Mucosa of stomach (tissue), 1 donor: ENCODE measurements at regions not wholly inside any gene's neighbourhood (a gene's known extent, or its start where the extent isn't known, plus 50 kb on each side); places are given as distances from the start of the nearest gene placed in this dataset.
"Not testable (repeated sequence)": the region's sequence is repeated elsewhere in the genome, so short reads cannot be mapped to it uniquely, and the experiment has no call there.

Experiments used
- H3K27me3 ChIP-seq: one replicate; pipeline ENCODE4 v1.7.0; 2013; ENCODE audit warnings: mild to moderate bottlenecking, low read length; ENCODE audit not compliant: control insufficient read depth, insufficient read depth
- H3K36me3 ChIP-seq: one replicate; pipeline ENCODE4 v1.7.0; 2013; ENCODE audit warnings: low read length; ENCODE audit not compliant: control insufficient read depth, insufficient read depth
- H3K4me1 ChIP-seq: one replicate; pipeline ENCODE4 v1.7.0; 2013; ENCODE audit warnings: mild to moderate bottlenecking, low read length; ENCODE audit not compliant: control insufficient read depth, insufficient read depth
- H3K4me3 ChIP-seq: one replicate; pipeline ENCODE4 v1.7.0; 2013; ENCODE audit warnings: low read length
- H3K9ac ChIP-seq: one replicate; pipeline ENCODE4 v1.7.0; 2013; ENCODE audit warnings: mild to moderate bottlenecking, low read length, moderate library complexity
- H3K9me3 ChIP-seq: one replicate; pipeline ENCODE4 v1.7.0; 2013; ENCODE audit warnings: mild to moderate bottlenecking, low read length, moderate library complexity; ENCODE audit not compliant: control insufficient read depth
- donor health status: Pancreatic carcinoma.

DNA sequence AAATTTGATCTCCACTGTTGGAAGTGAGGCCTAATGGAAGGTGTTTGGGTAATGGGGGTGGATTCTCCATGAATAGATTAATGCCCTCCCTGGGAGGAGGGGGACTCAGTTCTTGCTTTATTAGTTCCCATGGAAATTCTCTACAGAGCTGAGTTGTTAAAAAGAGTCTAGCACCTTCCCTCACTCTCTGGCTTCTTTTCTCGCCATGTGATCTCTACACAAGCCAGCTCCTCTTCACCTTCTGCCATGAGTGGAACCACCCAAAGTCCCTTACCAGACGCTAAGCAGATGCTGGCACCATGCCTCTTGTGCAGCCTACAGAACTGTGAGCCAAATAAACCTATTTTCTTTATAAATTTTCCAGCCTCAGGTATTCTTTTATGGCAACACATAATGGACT is 465.8 kb upstream of the ANO5 start:
- no peak overlapping the region for H3K4me3 ChIP-seq
- no peaks in the 10 kb centered on the region for H3K27me3 ChIP-seq
- no peaks in the 10 kb centered on the region for H3K36me3 ChIP-seq
- H3K9me3 ChIP-seq = no peaks in the 10 kb centered on the region
- no peaks in the 10 kb centered on the region for H3K4me1 ChIP-seq
- H3K9ac ChIP-seq = no peak overlapping the region

DNA sequence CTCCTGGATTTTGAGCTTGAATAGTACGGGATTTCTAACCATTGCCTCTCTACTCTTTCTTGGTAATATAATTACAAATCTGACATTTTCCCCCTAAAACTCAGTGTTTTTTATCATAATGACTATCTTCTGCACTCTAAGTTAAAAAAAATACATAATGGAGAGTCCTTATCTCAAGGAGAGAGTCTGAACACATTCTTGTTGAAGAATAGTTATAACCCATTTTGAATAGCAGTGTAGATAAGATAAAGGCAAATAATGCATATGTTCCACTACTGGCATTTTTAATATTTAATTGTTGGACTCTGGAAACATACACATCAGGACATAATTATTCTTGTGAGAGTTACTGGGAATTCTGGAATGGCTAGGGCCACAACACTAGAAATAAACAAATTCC is 456.5 kb upstream of the ANO5 start:
- Histone ChIP-seq H3K9me3 (no peaks in the 10 kb centered on the region), H3K36me3 (no peaks in the 10 kb centered on the region), H3K4me3 (no peak overlapping the region), H3K4me1 (no peaks in the 10 kb centered on the region), H3K9ac (no peak overlapping the region), H3K27me3 (no peaks in the 10 kb centered on the region)

DNA sequence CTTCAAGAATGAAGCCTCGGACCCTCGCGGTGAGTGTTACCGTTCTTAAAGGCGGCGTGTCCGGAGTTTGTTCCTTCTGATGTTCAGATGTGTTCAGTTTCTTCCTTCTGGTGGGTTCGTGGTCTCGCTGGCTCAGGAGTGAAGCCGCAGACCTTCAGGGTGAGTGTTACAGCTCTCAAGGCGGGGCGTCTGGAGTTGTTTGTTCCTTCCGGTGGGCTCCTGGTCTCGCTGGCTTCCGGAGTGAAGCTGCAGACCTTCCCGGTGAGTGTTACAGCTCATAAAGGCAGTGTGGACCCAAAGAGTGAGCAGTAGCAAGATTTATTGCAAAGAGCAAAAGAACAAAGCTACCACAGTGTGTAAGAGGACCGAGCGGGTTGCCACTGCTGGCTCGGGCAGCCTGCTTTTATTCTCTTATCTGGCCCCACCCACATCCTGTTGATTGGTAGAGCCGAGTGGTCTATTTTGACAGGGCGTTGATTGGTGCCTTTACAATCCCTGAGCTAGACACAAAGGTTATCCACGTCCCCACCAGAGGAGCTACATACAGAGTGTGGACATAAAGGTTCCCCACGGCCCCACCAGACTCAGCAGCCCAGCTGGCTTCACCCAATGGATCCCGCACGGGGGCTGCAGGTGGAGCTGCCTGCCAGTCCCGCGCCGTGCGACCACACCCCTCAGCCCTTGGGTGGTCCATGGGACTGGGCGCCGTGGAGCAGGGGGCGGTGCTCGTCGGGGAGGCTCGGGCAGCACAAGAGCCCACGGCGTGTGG is 440.2 kb upstream of the ANO5 start:
- H3K27me3 ChIP-seq, H3K4me3 ChIP-seq, H3K9me3 ChIP-seq, H3K36me3 ChIP-seq, H3K4me1 ChIP-seq, H3K9ac ChIP-seq: not testable (repeated sequence)

DNA sequence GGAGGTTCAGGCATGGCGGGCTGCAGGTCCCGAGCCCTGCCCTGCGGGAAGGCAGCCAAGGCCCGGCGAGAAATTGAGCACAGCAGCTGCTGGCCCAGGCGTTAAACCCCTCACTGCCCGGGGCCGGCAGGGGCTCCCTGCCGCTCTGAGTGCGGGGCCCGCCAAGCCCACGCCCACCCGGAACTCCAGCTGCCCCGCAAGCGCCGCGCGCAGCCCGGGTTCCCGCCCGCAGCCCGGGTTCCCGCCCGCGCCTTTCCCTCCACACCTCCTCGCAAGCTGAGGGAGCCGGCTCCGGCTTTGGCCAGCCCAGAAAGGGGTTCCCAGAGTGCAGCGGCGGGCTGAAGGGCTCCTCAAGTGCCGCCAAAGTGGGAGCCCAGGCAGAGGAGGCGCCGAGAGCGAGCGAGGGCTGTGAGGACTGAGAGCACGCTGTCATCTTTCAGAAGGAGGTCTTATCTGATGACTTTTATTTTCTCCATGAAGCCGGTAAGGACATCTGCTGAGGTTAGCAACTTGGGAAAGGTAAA is 439.6 kb upstream of the ANO5 start:
- not testable (repeated sequence) for H3K4me1 ChIP-seq, H3K4me3 ChIP-seq, H3K27me3 ChIP-seq, H3K36me3 ChIP-seq, H3K9ac ChIP-seq, H3K9me3 ChIP-seq

GRCh38 chr11:21761000-21761399 is 431.9 kb upstream of the ANO5 start:
- H3K9me3 ChIP-seq = peaks cover 4% of the 10 kb centered on the region
- no peaks in the 10 kb centered on the region for H3K27me3 ChIP-seq
- no peaks in the 10 kb centered on the region for H3K36me3 ChIP-seq
- no peaks in the 10 kb centered on the region for H3K4me1 ChIP-seq
- H3K9ac ChIP-seq = no peak overlapping the region
- peak overlapping the region; percentile 8 for H3K4me3 ChIP-seq

- H3K9ac ChIP-seq = no peak overlapping the region
Measured at GRCh38 chr11:21768388-21768787, 424.5 kb upstream of the ANO5 start.

DNA sequence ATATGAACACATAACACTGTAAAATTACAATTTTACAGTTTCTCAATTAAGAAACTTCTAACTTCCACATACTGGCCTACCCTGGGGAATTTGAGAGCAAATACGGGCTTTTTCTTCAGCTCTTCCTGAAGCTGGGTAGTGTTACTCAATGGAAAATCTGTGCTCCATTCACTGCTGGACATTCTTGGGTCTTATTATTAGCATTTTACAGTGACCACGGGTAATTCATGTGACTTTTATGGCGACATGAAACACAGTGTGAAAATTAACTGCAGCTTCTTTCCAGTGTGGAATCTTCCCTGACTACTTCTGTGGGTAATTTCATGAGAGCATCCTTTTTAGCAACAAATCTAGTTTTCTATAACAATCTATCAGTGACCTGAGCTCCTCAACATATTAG is 423.7 kb upstream of the ANO5 start:
- no peaks in the 10 kb centered on the region for H3K36me3 ChIP-seq
- no peak overlapping the region for H3K9ac ChIP-seq

More at GRCh38 chr11:21768388-21768787, 424.5 kb upstream of the ANO5 start:
- Histone ChIP-seq H3K4me3 (no peak overlapping the region), H3K4me1 (no peaks in the 10 kb centered on the region), H3K9me3 (no peaks in the 10 kb centered on the region), H3K36me3 (no peaks in the 10 kb centered on the region), H3K27me3 (no peaks in the 10 kb centered on the region)

GRCh38 chr11:21771097-21771496 is 421.8 kb upstream of the ANO5 start:
- no peaks in the 10 kb centered on the region for H3K9me3 ChIP-seq
- H3K9ac ChIP-seq = no peak overlapping the region
- H3K27me3 ChIP-seq = no peaks in the 10 kb centered on the region
- no peaks in the 10 kb centered on the region for H3K4me1 ChIP-seq
- no peaks in the 10 kb centered on the region for H3K36me3 ChIP-seq
- H3K4me3 ChIP-seq = no peak overlapping the region

More for the DNA sequence above, 423.7 kb upstream of the ANO5 start:
- Histone ChIP-seq H3K4me1 (no peaks in the 10 kb centered on the region), H3K4me3 (no peak overlapping the region), H3K9me3 (no peaks in the 10 kb centered on the region), H3K27me3 (no peaks in the 10 kb centered on the region)

GRCh38 chr11:21774212-21774611 is 418.7 kb upstream of the ANO5 start:
- no peaks in the 10 kb centered on the region for H3K4me1 ChIP-seq
- H3K9ac ChIP-seq = no peak overlapping the region
- H3K9me3 ChIP-seq = no peaks in the 10 kb centered on the region
- no peaks in the 10 kb centered on the region for H3K27me3 ChIP-seq
- no peaks in the 10 kb centered on the region for H3K36me3 ChIP-seq
- no peak overlapping the region for H3K4me3 ChIP-seq

DNA sequence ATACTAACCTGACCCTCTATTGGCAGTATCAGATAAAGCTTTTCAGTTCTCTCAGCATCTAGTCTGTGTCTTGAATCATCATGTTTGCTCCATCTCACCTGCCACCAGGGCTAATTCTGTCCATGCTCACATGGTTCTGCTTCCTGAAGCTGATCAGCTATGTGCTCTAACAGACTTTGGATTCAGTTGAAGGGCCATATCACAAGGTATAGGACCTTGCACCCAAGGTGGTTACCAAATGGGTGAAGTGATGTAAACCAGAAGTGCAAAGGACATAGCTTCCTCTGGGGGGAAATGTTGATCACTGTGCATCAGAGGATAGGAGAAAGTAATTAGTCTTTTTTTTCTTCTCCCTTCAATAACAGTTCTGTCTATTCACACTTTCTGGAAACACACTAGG is 417.0 kb upstream of the ANO5 start:
- Histone ChIP-seq H3K4me3 (no peak overlapping the region), H3K9ac (no peak overlapping the region), H3K27me3 (no peaks in the 10 kb centered on the region), H3K36me3 (no peaks in the 10 kb centered on the region), H3K4me1 (no peaks in the 10 kb centered on the region), H3K9me3 (no peaks in the 10 kb centered on the region)

DNA sequence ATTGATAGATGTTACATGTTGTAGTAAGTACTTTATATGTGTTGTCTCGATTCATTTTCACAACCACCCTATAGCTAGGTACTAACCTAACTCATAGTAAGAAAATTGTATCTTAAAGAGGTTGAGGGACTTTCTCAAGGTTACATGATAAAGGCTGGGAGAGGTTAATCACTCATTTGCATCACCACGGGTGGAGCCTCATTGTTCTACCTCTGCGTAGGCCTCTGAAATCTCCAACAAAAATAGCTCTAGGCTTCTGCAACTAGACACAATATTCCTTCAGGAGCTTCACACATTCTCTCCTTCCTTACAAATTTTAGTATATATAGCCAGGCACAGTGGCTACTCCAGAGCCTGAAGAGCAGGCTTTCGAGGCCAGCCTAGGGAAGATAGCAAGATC is 408.9 kb upstream of the ANO5 start:
- H3K27me3 ChIP-seq = no peaks in the 10 kb centered on the region
- H3K9ac ChIP-seq = no peak overlapping the region
- H3K36me3 ChIP-seq = no peaks in the 10 kb centered on the region
- H3K4me1 ChIP-seq = no peaks in the 10 kb centered on the region
- no peaks in the 10 kb centered on the region for H3K9me3 ChIP-seq
- no peak overlapping the region for H3K4me3 ChIP-seq

DNA sequence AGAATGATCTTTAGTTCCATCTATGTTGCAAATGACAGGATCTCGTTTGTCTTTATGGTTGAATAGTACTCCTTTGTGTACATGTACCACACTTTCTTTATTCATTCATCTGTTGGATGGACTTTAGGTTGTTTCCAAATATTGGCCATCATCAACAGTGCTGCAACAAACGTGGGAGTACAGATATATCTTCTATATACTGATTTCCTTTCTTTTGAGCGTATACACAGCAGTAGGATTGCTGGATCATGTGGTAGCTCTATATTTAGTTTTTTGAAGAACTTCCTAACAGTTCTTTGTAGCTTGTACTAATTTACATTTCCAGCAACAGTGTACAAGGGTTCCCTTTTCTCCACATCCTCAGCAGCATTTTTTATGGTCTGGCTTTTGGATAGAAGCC is 407.5 kb upstream of the ANO5 start:
- Histone ChIP-seq H3K9ac (no peak overlapping the region), H3K9me3 (no peaks in the 10 kb centered on the region), H3K27me3 (no peaks in the 10 kb centered on the region), H3K4me3 (no peak overlapping the region), H3K4me1 (no peaks in the 10 kb centered on the region), H3K36me3 (no peaks in the 10 kb centered on the region)

DNA sequence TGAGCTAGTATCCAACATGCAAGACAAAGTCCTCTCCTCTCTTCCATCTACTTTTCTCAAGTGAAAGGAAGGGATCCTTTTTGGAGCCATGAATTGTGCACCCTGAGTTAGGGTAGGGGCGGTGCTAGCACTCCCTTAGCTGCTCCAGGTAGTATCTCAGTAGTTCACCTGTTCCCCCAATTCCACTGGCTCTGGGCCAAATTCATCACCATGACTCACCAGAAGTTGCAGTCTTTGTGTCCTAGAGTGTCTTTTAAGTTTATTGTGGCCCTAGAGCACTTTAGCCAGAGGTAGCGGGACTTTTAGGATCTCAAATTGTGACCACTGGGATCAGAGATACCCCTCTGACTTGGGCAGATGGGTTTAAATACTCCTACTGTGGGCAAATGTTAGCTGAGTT is 398.6 kb upstream of the ANO5 start:
- Histone ChIP-seq H3K27me3 (no peaks in the 10 kb centered on the region), H3K4me1 (no peaks in the 10 kb centered on the region), H3K9ac (no peak overlapping the region), H3K4me3 (no peak overlapping the region), H3K36me3 (no peaks in the 10 kb centered on the region), H3K9me3 (no peaks in the 10 kb centered on the region)
